ENCODE measurements at regions not wholly inside any gene's neighbourhood (a gene's known extent, or its start where the extent isn't known, plus 50 kb on each side); places are given as distances from the start of the nearest gene placed in this dataset.

GRCh38 chr2:173584676-173585458 is 230.2 kb downstream of the CDCA7 start:
- DNase-seq, result no peak

GRCh38 chr2:173588931-173589369 is 234.3 kb downstream of the CDCA7 start:
- no peak for DNase-seq

GRCh38 chr2:173589604-173590275 is 235.1 kb downstream of the CDCA7 start:
- peak in 1 of 56 donors; percentile 0 for DNase-seq

GRCh38 chr2:173590276-173590861 is 235.7 kb downstream of the CDCA7 start:
- peak in 12 of 56 donors; percentile 0 to 47 (median 8) for DNase-seq

GRCh38 chr2:173593109-173593508 is 238.4 kb downstream of the CDCA7 start:
- DNase-seq, result no peak

- no peak for DNase-seq
These were observed 241.6 kb downstream of the CDCA7 start for GRCh38 chr2:173596244-173596643.

GRCh38 chr2:173598525-173598924 is 243.9 kb downstream of the CDCA7 start:
- DNase-seq, result no peak

GRCh38 chr2:173599821-173600359 is 245.2 kb downstream of the CDCA7 start:
- DNase-seq, result no peak

GRCh38 chr2:173602153-173602795 is 247.6 kb downstream of the CDCA7 start:
- no peak for DNase-seq

- DNase-seq, result no peak
These were observed 251.3 kb downstream of the CDCA7 start for GRCh38 chr2:173605994-173606393.

- no peak for DNase-seq
These were observed 252.1 kb downstream of the CDCA7 start for GRCh38 chr2:173606619-173607248.

- DNase-seq, result no peak
These were observed 253.1 kb downstream of the CDCA7 start for GRCh38 chr2:173607606-173608311.

GRCh38 chr2:173611121-173611520 is 256.4 kb downstream of the CDCA7 start:
- DNase-seq, result no peak

- DNase-seq, result no peak
These were observed 257.7 kb downstream of the CDCA7 start for GRCh38 chr2:173612354-173612753.

- no peak for DNase-seq
These were observed 258.7 kb downstream of the CDCA7 start for GRCh38 chr2:173613386-173613785.

GRCh38 chr2:173614265-173614930 is 259.7 kb downstream of the CDCA7 start:
- DNase-seq, result no peak

GRCh38 chr2:173623438-173624319 is 269.0 kb downstream of the CDCA7 start:
- DNase-seq, result no peak

- DNase-seq, result no peak
These were observed 270.6 kb downstream of the CDCA7 start for GRCh38 chr2:173625315-173625714.

- DNase-seq, result no peak
These were observed 274.4 kb downstream of the CDCA7 start for GRCh38 chr2:173629076-173629475.

All from nucleus accumbens (tissue), 56 donors.